HFF-Myc (cell line): ENCODE measurements at regions not wholly inside any gene's neighbourhood (a gene's known extent, or its start where the extent isn't known, plus 50 kb on each side); places are given as distances from the start of the nearest gene placed in this dataset.

Experiments used
- DNase-seq: peaks from one replicate; pipeline ENCODE4 v3.0.0-alpha.2; 2011; ENCODE audit warnings: low read depth; ENCODE audit errors: extremely low read depth
- H3K4me3 ChIP-seq: replicated peaks from 2 replicates; pipeline ENCODE4 v1.5.1; 2011; ENCODE audit warnings: low read depth, mild to moderate bottlenecking, control low read depth, low read length
- CTCF ChIP-seq: IDR thresholded peaks from 2 replicates; pipeline ENCODE4 v1.5.1; 2012; ENCODE audit warnings: mild to moderate bottlenecking, low read depth, low read length, control low read depth; ENCODE audit errors: missing control alignments

GRCh38 chr11:91786097-91786496 is 438.5 kb upstream of the FAT3 start:
- no peak for TF ChIP-seq CTCF
- no peak for DNase-seq
- H3K4me3 ChIP-seq = no peak overlapping the region

GRCh38 chr11:91783173-91783572 is 441.4 kb upstream of the FAT3 start:
- no peak for TF ChIP-seq CTCF
- H3K4me3 ChIP-seq = no peak overlapping the region
- DNase-seq = no peak

DNA sequence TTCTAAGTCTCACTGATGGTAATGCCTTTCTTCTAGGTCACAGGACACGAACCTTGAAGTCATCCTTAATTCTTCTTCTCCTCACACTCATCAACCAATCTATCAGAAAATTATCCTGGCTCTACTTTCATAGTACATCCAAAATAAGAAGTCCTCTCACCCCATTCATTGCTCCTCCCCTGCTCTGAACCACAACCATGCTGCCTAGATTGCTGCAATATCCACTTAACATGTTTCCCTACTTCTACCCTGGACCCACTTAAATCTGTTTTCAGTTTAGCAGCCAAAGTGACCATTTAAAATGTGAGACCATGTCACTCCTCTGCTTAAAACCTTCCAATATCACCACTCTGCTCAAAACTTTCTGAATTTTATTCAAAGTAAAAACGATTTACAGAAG is 445.9 kb upstream of the FAT3 start:
- DNase-seq = no peak
- no peak for TF ChIP-seq CTCF
- no peak overlapping the region for H3K4me3 ChIP-seq

GRCh38 chr11:91776655-91777054 is 448.0 kb upstream of the FAT3 start:
- no peak for TF ChIP-seq CTCF
- DNase-seq = no peak
- H3K4me3 ChIP-seq = no peak overlapping the region

- no peak overlapping the region for H3K4me3 ChIP-seq
- TF ChIP-seq CTCF = peak; percentile 3
- no peak for DNase-seq
Measured at GRCh38 chr11:91773090-91773489, 451.5 kb upstream of the FAT3 start.

DNA sequence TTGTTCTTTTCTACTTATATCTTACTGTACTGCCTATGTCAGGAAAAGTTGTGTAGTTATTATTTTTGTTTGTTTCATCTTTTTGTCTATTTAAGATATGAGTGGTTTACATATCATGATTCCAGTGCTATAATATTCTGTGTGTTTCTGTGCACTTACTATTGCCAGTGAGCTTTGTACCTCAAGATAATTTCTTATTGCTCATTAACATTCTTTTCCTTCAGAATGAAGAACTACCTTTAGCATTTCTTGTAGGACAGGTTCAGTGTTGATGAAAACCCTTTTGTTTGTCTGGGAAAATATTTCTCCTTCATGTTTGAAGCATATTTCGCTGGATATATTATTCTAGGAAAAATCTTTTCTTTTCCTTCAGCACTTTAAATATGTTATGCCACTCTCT is 452.7 kb upstream of the FAT3 start:
- DNase-seq = no peak
- TF ChIP-seq CTCF = no peak

GRCh38 chr11:91768783-91769182 is 455.8 kb upstream of the FAT3 start:
- no peak overlapping the region for H3K4me3 ChIP-seq
- TF ChIP-seq CTCF = no peak
- no peak for DNase-seq

More for the DNA sequence above, 452.7 kb upstream of the FAT3 start:
- H3K4me3 ChIP-seq = no peak overlapping the region
